ENCODE measurements at regions not wholly inside any gene's neighbourhood (a gene's known extent, or its start where the extent isn't known, plus 50 kb on each side); places are given as distances from the start of the nearest gene placed in this dataset.

GRCh38 chr5:33241802-33242201 is 199.0 kb upstream of the TARS1 start:
- peaks cover 55% of the 10 kb centered on the region for H3K4me1 ChIP-seq (ENCODE audit: low read length)
- H3K36me3 ChIP-seq (replicated peaks; ENCODE audit: low read depth, low read length) = no peaks in the 10 kb centered on the region
- no peaks in the 10 kb centered on the region for H3K27me3 ChIP-seq (ENCODE audit: low read depth, low read length)
- no peaks in the 10 kb centered on the region for H4K20me1 ChIP-seq (ENCODE audit: insufficient read depth, low read length)
- no peaks in the 10 kb centered on the region for H3K9me3 ChIP-seq (ENCODE audit: insufficient read depth, low read length)
- peak overlapping the region; percentile 54 for H3K27ac ChIP-seq (ENCODE audit: low read length)
- no peaks in the 10 kb centered on the region for H3K79me2 ChIP-seq (ENCODE audit: low read length)
- TF ChIP-seq EZH2phosphoT487 (IDR thresholded peaks at IDR 0.05; ENCODE audit: low read depth) = no peak
- TF ChIP-seq, protein P1, sequence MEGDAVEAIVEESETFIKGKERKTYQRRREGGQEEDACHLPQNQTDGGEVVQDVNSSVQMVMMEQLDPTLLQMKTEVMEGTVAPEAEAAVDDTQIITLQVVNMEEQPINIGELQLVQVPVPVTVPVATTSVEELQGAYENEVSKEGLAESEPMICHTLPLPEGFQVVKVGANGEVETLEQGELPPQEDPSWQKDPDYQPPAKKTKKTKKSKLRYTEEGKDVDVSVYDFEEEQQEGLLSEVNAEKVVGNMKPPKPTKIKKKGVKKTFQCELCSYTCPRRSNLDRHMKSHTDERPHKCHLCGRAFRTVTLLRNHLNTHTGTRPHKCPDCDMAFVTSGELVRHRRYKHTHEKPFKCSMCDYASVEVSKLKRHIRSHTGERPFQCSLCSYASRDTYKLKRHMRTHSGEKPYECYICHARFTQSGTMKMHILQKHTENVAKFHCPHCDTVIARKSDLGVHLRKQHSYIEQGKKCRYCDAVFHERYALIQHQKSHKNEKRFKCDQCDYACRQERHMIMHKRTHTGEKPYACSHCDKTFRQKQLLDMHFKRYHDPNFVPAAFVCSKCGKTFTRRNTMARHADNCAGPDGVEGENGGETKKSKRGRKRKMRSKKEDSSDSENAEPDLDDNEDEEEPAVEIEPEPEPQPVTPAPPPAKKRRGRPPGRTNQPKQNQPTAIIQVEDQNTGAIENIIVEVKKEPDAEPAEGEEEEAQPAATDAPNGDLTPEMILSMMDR (IDR thresholded peaks at IDR 0.05; ENCODE audit: low read depth, low read length) = no peak
- peak overlapping the region; percentile 39 for H3K4me3 ChIP-seq (ENCODE audit: low read length)
- peak overlapping the region; percentile 60 for H3K4me2 ChIP-seq (ENCODE audit: low read length)
- no peak overlapping the region; the same call in 1 of the 2 replicates for H3K9ac ChIP-seq (ENCODE audit: low read length)
- no peak overlapping the region for H2AFZ ChIP-seq (ENCODE audit: low read depth, low read length)

- Histone ChIP-seq H3K9me3 (ENCODE audit: insufficient read depth, low read length) (no peaks in the 10 kb centered on the region), H3K9ac (ENCODE audit: low read length) (no peak overlapping the region), H3K27ac (ENCODE audit: low read length) (peak overlapping the region; percentile 54; the same call in 1 of the 2 replicates), H4K20me1 (ENCODE audit: insufficient read depth, low read length) (no peaks in the 10 kb centered on the region), H3K4me2 (ENCODE audit: low read length) (peak overlapping the region; percentile 60), H3K4me3 (ENCODE audit: low read length) (peak overlapping the region; percentile 39), H3K27me3 (ENCODE audit: low read depth, low read length) (no peaks in the 10 kb centered on the region), H3K4me1 (ENCODE audit: low read length) (peaks cover 50% of the 10 kb centered on the region), H3K79me2 (ENCODE audit: low read length) (no peaks in the 10 kb centered on the region), H3K36me3 (replicated peaks; ENCODE audit: low read depth, low read length) (no peaks in the 10 kb centered on the region), H2AFZ (ENCODE audit: low read depth, low read length) (no peak overlapping the region)
- TF ChIP-seq EZH2phosphoT487 (IDR thresholded peaks at IDR 0.05; ENCODE audit: low read depth) = no peak
- TF ChIP-seq, protein P1 (IDR thresholded peaks at IDR 0.05; ENCODE audit: low read depth, low read length) = no peak
Observed at GRCh38 chr5:33242277-33242676, 198.5 kb upstream of the TARS1 start.

- TF ChIP-seq, protein P1 (IDR thresholded peaks at IDR 0.05; ENCODE audit: low read depth, low read length) = no peak
- TF ChIP-seq EZH2phosphoT487 (IDR thresholded peaks at IDR 0.05; ENCODE audit: low read depth) = no peak
- H4K20me1 ChIP-seq (ENCODE audit: insufficient read depth, low read length) = no peaks in the 10 kb centered on the region
- no peak overlapping the region for H3K4me2 ChIP-seq (ENCODE audit: low read length)
- no peaks in the 10 kb centered on the region for H3K9me3 ChIP-seq (ENCODE audit: insufficient read depth, low read length)
- H3K36me3 ChIP-seq (replicated peaks; ENCODE audit: low read depth, low read length) = no peaks in the 10 kb centered on the region
- H3K79me2 ChIP-seq (ENCODE audit: low read length) = no peaks in the 10 kb centered on the region
- H3K4me3 ChIP-seq (ENCODE audit: low read length) = no peak overlapping the region
- no peak overlapping the region for H2AFZ ChIP-seq (ENCODE audit: low read depth, low read length)
- H3K9ac ChIP-seq (ENCODE audit: low read length) = no peak overlapping the region
- H3K27ac ChIP-seq (ENCODE audit: low read length) = no peak overlapping the region
- H3K4me1 ChIP-seq (ENCODE audit: low read length) = peaks cover 31% of the 10 kb centered on the region
- H3K27me3 ChIP-seq (ENCODE audit: low read depth, low read length) = no peaks in the 10 kb centered on the region
Observed at GRCh38 chr5:33244441-33245150, 196.2 kb upstream of the TARS1 start.

- no peak overlapping the region for H3K4me2 ChIP-seq (ENCODE audit: low read length)
Observed at GRCh38 chr5:33254579-33254978, 186.2 kb upstream of the TARS1 start.

More at GRCh38 chr5:33254579-33254978, 186.2 kb upstream of the TARS1 start:
- Histone ChIP-seq H3K79me2 (ENCODE audit: low read length) (no peaks in the 10 kb centered on the region), H3K27ac (ENCODE audit: low read length) (no peak overlapping the region), H4K20me1 (ENCODE audit: insufficient read depth, low read length) (no peaks in the 10 kb centered on the region), H2AFZ (ENCODE audit: low read depth, low read length) (no peak overlapping the region), H3K9ac (ENCODE audit: low read length) (no peak overlapping the region), H3K4me3 (ENCODE audit: low read length) (no peak overlapping the region), H3K4me1 (ENCODE audit: low read length) (no peaks in the 10 kb centered on the region), H3K9me3 (ENCODE audit: insufficient read depth, low read length) (no peaks in the 10 kb centered on the region), H3K36me3 (replicated peaks; ENCODE audit: low read depth, low read length) (no peaks in the 10 kb centered on the region), H3K27me3 (ENCODE audit: low read depth, low read length) (no peaks in the 10 kb centered on the region)
- TF ChIP-seq EZH2phosphoT487 (IDR thresholded peaks at IDR 0.05; ENCODE audit: low read depth) = no peak
- TF ChIP-seq, protein P1 (IDR thresholded peaks at IDR 0.05; ENCODE audit: low read depth, low read length) = no peak
